GM23338 (cell line): ENCODE measurements at regions not wholly inside any gene's neighbourhood (a gene's known extent, or its start where the extent isn't known, plus 50 kb on each side); places are given as distances from the start of the nearest gene placed in this dataset.

Experiments
- ATAC-seq: fragments of 200-7000 bp; cut with Tn5 transposase; 3 replicates; pipeline ENCODE4 v1.9.1; 2020
- DNase-seq: peaks from one replicate; pipeline ENCODE4 v3.0.0-alpha.2; 2015; ENCODE audit warnings: low spot score
- H2AFZ ChIP-seq: fragments of 200-600 bp; sonication (generic); 2 replicates; pipeline ENCODE4 v1.8.0; 2016; ENCODE audit warnings: antibody characterized with exemption, mild to moderate bottlenecking, moderate library complexity
- H3F3A ChIP-seq: fragments of 200-600 bp; sonication (generic); replicated peaks from 2 replicates; pipeline ENCODE4 v1.8.0; 2017; ENCODE audit warnings: antibody characterized with exemption, mixed run types, low read depth
- H3K27ac ChIP-seq: fragments of 200-600 bp; sonication (generic); 2 replicates; pipeline ENCODE4 v1.6.1; 2016; ENCODE audit warnings: low read depth
- H3K27me3 ChIP-seq: fragments of 200-600 bp; sonication (generic); 2 replicates; pipeline ENCODE4 v1.8.0; 2016; ENCODE audit warnings: mild to moderate bottlenecking, mixed run types, moderate library complexity; ENCODE audit not compliant: insufficient read depth
- H3K36me3 ChIP-seq: fragments of 200-600 bp; sonication (generic); 2 replicates; pipeline ENCODE4 v1.8.0; 2016; ENCODE audit warnings: mild to moderate bottlenecking; ENCODE audit not compliant: insufficient read depth
- H3K4me1 ChIP-seq: fragments of 200-600 bp; sonication (generic); 2 replicates; pipeline ENCODE4 v1.8.0; 2016; ENCODE audit warnings: mild to moderate bottlenecking, moderate library complexity; ENCODE audit not compliant: insufficient read depth
- H3K4me2 ChIP-seq: fragments of 200-600 bp; sonication (generic); 2 replicates; pipeline ENCODE4 v1.7.1; 2017; ENCODE audit warnings: mixed run types
- H3K4me3 ChIP-seq: fragments of 200-600 bp; sonication (generic); 2 replicates; pipeline ENCODE4 v1.6.1; 2016; ENCODE audit warnings: mixed run types
- H3K79me2 ChIP-seq: fragments of 200-600 bp; sonication (generic); replicated peaks from 2 replicates; pipeline ENCODE4 v1.8.0; 2017; ENCODE audit warnings: mild to moderate bottlenecking; ENCODE audit not compliant: insufficient read depth
- H3K9me2 ChIP-seq: fragments of 200-600 bp; sonication (generic); 2 replicates; pipeline ENCODE4 v1.8.0; 2017; ENCODE audit not compliant: insufficient read depth
- H4K20me1 ChIP-seq: fragments of 200-600 bp; sonication (generic); replicated peaks from 2 replicates; pipeline ENCODE4 v1.8.0; 2017; ENCODE audit warnings: mild to moderate bottlenecking; ENCODE audit not compliant: insufficient read depth
- H3K27ac Mint-ChIP-seq: 2 replicates; pipeline ENCODE4 v1.8.0; 2020; ENCODE audit warnings: inconsistent platforms, mild to moderate bottlenecking, moderate library complexity, mixed read lengths
- H3K27me3 Mint-ChIP-seq: 3 replicates; pipeline ENCODE4 v1.8.0; 2022; ENCODE audit warnings: low read depth, mild to moderate bottlenecking, moderate library complexity, mixed read lengths, inconsistent platforms; ENCODE audit not compliant: insufficient read depth, poor library complexity
- H3K36me3 Mint-ChIP-seq: 3 replicates; pipeline ENCODE4 v1.8.0; 2021; ENCODE audit warnings: low read depth, mild to moderate bottlenecking, inconsistent platforms, moderate library complexity, mixed read lengths
- H3K4me1 Mint-ChIP-seq: 3 replicates; pipeline ENCODE4 v1.8.0; 2020; ENCODE audit warnings: mild to moderate bottlenecking, inconsistent platforms, mixed read lengths
- H3K4me3 Mint-ChIP-seq: 3 replicates; pipeline ENCODE4 v1.8.0; 2021; ENCODE audit warnings: moderate library complexity, mild to moderate bottlenecking, inconsistent platforms, mixed read lengths
- H3K9me3 Mint-ChIP-seq: 3 replicates; pipeline ENCODE4 v1.8.0; 2020; ENCODE audit warnings: moderate library complexity, mild to moderate bottlenecking, inconsistent platforms, mixed read lengths
- CREB1 ChIP-seq: fragments of 250-450 bp; sonication (Bioruptor Pico); IDR thresholded peaks from 2 replicates; pipeline ENCODE4 v1.5.0; 2020; ENCODE audit warnings: low read depth, mild to moderate bottlenecking, moderate library complexity
- EZH2 ChIP-seq: fragments of 200-600 bp; sonication (generic); IDR thresholded peaks from one replicate; pipeline ENCODE4 v1.8.0; 2017; ENCODE audit warnings: antibody characterized with exemption, mild to moderate bottlenecking, low read depth; ENCODE audit not compliant: unreplicated experiment
- EZH2phosphoT487 ChIP-seq: fragments of 200-600 bp; sonication (generic); IDR thresholded peaks from one replicate; pipeline ENCODE4 v1.8.1; 2018; ENCODE audit warnings: antibody characterized with exemption; ENCODE audit not compliant: unreplicated experiment
- JUNB ChIP-seq: IDR thresholded peaks from one replicate; pipeline ENCODE4 v1.6.1; 2016; ENCODE audit warnings: antibody characterized with exemption; ENCODE audit not compliant: unreplicated experiment
- NANOG ChIP-seq: IDR thresholded peaks from 2 replicates; pipeline ENCODE4 v1.6.1; 2016; ENCODE audit warnings: antibody characterized with exemption, borderline replicate concordance
- POLR2AphosphoS5 ChIP-seq: IDR thresholded peaks from 2 replicates; pipeline ENCODE4 v1.6.1; 2016; ENCODE audit warnings: antibody characterized with exemption, low read depth
- STAT1 ChIP-seq: IDR thresholded peaks from one replicate; pipeline ENCODE4 v1.6.1; 2016; ENCODE audit warnings: antibody characterized with exemption; ENCODE audit not compliant: unreplicated experiment
- ZNF114 ChIP-seq: fragments of 250-450 bp; sonication (Bioruptor Pico); IDR thresholded peaks from 2 replicates; pipeline ENCODE4 v1.5.0; 2020; ENCODE audit warnings: mild to moderate bottlenecking, moderate library complexity
- ZNF331 ChIP-seq: fragments of 250-450 bp; sonication (Bioruptor Pico); IDR thresholded peaks from 2 replicates; pipeline ENCODE4 v1.5.0; 2020; ENCODE audit warnings: low read depth, mild to moderate bottlenecking, moderate library complexity
- TF ChIP-seq, protein P1 (sequence below), 2 experiments: fragments of 200-600 bp in 1 of 2; sonication (generic) in 1 of 2; conservative IDR thresholded peaks; 2 replicates each; pipeline versions ENCODE4 v1.5.1 to v1.6.1; 2016 to 2017; ENCODE audit warnings: antibody characterized with exemption in 2 of 2, low read depth in 2 of 2, mild to moderate bottlenecking in 2 of 2, moderate library complexity in 1 of 2
- TF ChIP-seq, protein P2 (sequence below): IDR thresholded peaks from 2 replicates; pipeline ENCODE4 v1.6.1; 2016; ENCODE audit warnings: antibody characterized with exemption
- TF ChIP-seq, protein P3 (sequence below): IDR thresholded peaks from one replicate; pipeline ENCODE4 v1.6.1; 2018; ENCODE audit warnings: antibody characterized with exemption; ENCODE audit not compliant: unreplicated experiment
- TF ChIP-seq, protein P4 (sequence below): fragments of 250-450 bp; sonication (Bioruptor Pico); IDR thresholded peaks from 2 replicates; pipeline ENCODE4 v1.5.0; 2020; ENCODE audit warnings: mild to moderate bottlenecking, moderate library complexity

DNA sequence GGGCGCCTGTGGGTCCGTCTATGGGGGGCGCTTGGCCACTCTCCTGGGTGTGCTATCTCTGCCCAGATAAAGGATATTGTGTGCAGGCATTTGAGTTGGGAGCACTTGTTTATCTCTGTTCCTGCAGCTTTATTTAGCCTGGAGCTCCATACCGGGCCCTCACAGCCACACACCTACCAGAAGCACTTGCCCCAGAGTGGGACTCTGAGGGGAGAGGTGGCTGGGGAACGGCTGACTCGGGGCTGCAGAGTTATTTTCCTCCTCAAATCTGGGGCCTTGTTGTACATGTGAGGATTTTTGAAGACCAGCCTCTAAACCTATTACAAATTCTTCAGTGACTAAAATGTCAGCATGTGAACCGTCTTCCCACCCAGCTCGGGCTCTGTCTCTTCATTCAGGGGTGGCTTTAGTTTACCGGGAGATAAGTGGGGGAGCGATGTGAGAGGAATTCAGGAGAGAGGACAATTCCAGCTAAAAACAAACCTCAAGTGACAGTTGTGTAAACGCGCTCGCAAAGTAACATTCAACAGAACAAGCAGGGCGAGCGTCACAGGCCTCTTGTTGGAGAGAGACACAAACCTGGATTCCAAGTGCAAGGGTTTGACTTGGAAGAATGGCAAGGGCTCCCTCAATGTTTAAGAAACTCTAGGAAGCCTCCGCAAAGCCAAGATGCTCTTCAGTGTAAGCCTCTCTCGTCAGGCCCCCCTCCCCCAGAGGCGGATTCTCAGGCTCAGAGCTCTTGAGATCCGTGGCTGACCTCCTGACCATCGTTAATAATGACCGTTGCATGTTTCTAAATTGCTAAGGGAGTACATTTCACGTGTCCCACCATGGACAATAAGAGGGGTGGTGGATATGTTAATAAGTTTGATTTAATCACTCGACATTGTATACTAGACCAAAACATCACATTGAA lies 548.9 kb downstream of the QKI start:
- Mint-ChIP-seq H3K4me3 (no peak overlapping the region), H3K36me3 (no peaks in the 10 kb centered on the region), H3K27me3 (peaks cover 5% of the 10 kb centered on the region), H3K9me3 (no peaks in the 10 kb centered on the region), H3K4me1 (peaks cover 14% of the 10 kb centered on the region; the same call in 2 of the 3 replicates), H3K27ac (no peak overlapping the region)
- no peaks in the 10 kb centered on the region; the same call in 1 of the 2 replicates for H3K4me1 ChIP-seq
- DNase-seq (no peak), ATAC-seq (no peak)
- no peak overlapping the region for H3K27ac ChIP-seq
- no peaks in the 10 kb centered on the region for H4K20me1 ChIP-seq
- H2AFZ ChIP-seq, result no peak overlapping the region
- H3K9me2 ChIP-seq, result no peaks in the 10 kb centered on the region
- TF ChIP-seq EZH2phosphoT487, result no peak
- TF ChIP-seq, protein P1, sequence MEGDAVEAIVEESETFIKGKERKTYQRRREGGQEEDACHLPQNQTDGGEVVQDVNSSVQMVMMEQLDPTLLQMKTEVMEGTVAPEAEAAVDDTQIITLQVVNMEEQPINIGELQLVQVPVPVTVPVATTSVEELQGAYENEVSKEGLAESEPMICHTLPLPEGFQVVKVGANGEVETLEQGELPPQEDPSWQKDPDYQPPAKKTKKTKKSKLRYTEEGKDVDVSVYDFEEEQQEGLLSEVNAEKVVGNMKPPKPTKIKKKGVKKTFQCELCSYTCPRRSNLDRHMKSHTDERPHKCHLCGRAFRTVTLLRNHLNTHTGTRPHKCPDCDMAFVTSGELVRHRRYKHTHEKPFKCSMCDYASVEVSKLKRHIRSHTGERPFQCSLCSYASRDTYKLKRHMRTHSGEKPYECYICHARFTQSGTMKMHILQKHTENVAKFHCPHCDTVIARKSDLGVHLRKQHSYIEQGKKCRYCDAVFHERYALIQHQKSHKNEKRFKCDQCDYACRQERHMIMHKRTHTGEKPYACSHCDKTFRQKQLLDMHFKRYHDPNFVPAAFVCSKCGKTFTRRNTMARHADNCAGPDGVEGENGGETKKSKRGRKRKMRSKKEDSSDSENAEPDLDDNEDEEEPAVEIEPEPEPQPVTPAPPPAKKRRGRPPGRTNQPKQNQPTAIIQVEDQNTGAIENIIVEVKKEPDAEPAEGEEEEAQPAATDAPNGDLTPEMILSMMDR (conservative IDR thresholded peaks at IDR 0.05; ENCODE audit: low read depth in 2 of 2), result no peak
- no peak for TF ChIP-seq ZNF331 (CRISPR knock-in tag)
- TF ChIP-seq, protein P2, sequence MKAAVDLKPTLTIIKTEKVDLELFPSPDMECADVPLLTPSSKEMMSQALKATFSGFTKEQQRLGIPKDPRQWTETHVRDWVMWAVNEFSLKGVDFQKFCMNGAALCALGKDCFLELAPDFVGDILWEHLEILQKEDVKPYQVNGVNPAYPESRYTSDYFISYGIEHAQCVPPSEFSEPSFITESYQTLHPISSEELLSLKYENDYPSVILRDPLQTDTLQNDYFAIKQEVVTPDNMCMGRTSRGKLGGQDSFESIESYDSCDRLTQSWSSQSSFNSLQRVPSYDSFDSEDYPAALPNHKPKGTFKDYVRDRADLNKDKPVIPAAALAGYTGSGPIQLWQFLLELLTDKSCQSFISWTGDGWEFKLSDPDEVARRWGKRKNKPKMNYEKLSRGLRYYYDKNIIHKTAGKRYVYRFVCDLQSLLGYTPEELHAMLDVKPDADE, result no peak
- TF ChIP-seq, protein P3, sequence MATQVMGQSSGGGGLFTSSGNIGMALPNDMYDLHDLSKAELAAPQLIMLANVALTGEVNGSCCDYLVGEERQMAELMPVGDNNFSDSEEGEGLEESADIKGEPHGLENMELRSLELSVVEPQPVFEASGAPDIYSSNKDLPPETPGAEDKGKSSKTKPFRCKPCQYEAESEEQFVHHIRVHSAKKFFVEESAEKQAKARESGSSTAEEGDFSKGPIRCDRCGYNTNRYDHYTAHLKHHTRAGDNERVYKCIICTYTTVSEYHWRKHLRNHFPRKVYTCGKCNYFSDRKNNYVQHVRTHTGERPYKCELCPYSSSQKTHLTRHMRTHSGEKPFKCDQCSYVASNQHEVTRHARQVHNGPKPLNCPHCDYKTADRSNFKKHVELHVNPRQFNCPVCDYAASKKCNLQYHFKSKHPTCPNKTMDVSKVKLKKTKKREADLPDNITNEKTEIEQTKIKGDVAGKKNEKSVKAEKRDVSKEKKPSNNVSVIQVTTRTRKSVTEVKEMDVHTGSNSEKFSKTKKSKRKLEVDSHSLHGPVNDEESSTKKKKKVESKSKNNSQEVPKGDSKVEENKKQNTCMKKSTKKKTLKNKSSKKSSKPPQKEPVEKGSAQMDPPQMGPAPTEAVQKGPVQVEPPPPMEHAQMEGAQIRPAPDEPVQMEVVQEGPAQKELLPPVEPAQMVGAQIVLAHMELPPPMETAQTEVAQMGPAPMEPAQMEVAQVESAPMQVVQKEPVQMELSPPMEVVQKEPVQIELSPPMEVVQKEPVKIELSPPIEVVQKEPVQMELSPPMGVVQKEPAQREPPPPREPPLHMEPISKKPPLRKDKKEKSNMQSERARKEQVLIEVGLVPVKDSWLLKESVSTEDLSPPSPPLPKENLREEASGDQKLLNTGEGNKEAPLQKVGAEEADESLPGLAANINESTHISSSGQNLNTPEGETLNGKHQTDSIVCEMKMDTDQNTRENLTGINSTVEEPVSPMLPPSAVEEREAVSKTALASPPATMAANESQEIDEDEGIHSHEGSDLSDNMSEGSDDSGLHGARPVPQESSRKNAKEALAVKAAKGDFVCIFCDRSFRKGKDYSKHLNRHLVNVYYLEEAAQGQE, result no peak
- TF ChIP-seq CREB1, result no peak
- TF ChIP-seq EZH2, result no peak
- TF ChIP-seq POLR2AphosphoS5, result no peak
- no peak for TF ChIP-seq ZNF114
- TF ChIP-seq, protein P4, sequence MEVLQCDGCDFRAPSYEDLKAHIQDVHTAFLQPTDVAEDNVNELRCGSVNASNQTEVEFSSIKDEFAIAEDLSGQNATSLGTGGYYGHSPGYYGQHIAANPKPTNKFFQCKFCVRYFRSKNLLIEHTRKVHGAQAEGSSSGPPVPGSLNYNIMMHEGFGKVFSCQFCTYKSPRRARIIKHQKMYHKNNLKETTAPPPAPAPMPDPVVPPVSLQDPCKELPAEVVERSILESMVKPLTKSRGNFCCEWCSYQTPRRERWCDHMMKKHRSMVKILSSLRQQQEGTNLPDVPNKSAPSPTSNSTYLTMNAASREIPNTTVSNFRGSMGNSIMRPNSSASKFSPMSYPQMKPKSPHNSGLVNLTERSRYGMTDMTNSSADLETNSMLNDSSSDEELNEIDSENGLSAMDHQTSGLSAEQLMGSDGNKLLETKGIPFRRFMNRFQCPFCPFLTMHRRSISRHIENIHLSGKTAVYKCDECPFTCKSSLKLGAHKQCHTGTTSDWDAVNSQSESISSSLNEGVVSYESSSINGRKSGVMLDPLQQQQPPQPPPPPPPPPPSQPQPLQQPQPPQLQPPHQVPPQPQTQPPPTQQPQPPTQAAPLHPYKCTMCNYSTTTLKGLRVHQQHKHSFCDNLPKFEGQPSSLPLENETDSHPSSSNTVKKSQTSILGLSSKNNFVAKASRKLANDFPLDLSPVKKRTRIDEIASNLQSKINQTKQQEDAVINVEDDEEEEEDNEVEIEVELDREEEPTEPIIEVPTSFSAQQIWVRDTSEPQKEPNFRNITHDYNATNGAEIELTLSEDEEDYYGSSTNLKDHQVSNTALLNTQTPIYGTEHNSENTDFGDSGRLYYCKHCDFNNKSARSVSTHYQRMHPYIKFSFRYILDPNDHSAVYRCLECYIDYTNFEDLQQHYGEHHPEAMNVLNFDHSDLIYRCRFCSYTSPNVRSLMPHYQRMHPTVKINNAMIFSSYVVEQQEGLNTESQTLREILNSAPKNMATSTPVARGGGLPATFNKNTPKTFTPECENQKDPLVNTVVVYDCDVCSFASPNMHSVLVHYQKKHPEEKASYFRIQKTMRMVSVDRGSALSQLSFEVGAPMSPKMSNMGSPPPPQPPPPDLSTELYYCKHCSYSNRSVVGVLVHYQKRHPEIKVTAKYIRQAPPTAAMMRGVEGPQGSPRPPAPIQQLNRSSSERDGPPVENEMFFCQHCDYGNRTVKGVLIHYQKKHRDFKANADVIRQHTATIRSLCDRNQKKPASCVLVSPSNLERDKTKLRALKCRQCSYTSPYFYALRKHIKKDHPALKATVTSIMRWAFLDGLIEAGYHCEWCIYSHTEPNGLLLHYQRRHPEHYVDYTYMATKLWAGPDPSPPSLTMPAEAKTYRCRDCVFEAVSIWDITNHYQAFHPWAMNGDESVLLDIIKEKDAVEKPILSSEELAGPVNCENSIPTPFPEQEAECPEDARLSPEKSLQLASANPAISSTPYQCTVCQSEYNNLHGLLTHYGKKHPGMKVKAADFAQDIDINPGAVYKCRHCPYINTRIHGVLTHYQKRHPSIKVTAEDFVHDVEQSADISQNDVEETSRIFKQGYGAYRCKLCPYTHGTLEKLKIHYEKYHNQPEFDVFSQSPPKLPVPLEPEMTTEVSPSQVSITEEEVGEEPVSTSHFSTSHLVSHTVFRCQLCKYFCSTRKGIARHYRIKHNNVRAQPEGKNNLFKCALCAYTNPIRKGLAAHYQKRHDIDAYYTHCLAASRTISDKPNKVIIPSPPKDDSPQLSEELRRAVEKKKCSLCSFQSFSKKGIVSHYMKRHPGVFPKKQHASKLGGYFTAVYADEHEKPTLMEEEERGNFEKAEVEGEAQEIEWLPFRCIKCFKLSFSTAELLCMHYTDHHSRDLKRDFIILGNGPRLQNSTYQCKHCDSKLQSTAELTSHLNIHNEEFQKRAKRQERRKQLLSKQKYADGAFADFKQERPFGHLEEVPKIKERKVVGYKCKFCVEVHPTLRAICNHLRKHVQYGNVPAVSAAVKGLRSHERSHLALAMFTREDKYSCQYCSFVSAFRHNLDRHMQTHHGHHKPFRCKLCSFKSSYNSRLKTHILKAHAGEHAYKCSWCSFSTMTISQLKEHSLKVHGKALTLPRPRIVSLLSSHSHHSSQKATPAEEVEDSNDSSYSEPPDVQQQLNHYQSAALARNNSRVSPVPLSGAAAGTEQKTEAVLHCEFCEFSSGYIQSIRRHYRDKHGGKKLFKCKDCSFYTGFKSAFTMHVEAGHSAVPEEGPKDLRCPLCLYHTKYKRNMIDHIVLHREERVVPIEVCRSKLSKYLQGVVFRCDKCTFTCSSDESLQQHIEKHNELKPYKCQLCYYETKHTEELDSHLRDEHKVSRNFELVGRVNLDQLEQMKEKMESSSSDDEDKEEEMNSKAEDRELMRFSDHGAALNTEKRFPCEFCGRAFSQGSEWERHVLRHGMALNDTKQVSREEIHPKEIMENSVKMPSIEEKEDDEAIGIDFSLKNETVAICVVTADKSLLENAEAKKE (CRISPR knock-in tag), result no peak
- no peak for TF ChIP-seq STAT1
- no peak for TF ChIP-seq NANOG
- no peak for TF ChIP-seq JUNB
- H3K4me3 ChIP-seq, result no peak overlapping the region
- no peaks in the 10 kb centered on the region for H3F3A ChIP-seq
- H3K79me2 ChIP-seq, result no peaks in the 10 kb centered on the region
- H3K36me3 ChIP-seq, result no peaks in the 10 kb centered on the region
- no peak overlapping the region for H3K4me2 ChIP-seq
- no peaks in the 10 kb centered on the region for H3K27me3 ChIP-seq
